A549 (cell line): ENCODE measurements at regions not wholly inside any gene's neighbourhood (a gene's known extent, or its start where the extent isn't known, plus 50 kb on each side); places are given as distances from the start of the nearest gene placed in this dataset.

Source experiments
- ATAC-seq, 2 experiments: fragments of 200-7000 bp in 1 of 2; fragments of >200 bp in 1 of 2; cut with Nextera tagmentation in 1 of 2; cut with Tn5 transposase in 1 of 2; 3 replicates each; pipeline versions ENCODE4 v1.8.0 to v1.9.1; 2018 to 2020; ENCODE audit warnings: mild to moderate bottlenecking in 1 of 2, moderate library complexity in 1 of 2
- CTCF ChIA-PET: fragments of 300-600 bp; sonication (Branson Sonifier 250); formaldehyde crosslinking; extraction: SDS; loops from one replicate; lab custom pipeline; 2021; ENCODE audit warnings: antibody characterized with exemption, inconsistent platforms; lab: Yijun Ruan, JAX
- POLR2A ChIA-PET: fragments of 350-600 bp; formaldehyde crosslinking; extraction: SDS; loops from one replicate; lab custom pipeline; 2021; ENCODE audit warnings: antibody characterized with exemption, inconsistent platforms; lab: Yijun Ruan, JAX
- DNase-seq, 2 experiments: peaks; one replicate each; pipeline versions ENCODE4 v3.0.0 to v3.0.0-alpha.2; 2011 to 2016; ENCODE audit warnings: low read depth in 1 of 2, low spot score in 1 of 2
- FAIRE-seq: peaks from 2 replicates; lab custom pipeline; 2011; peaks lifted over from hg19 to GRCh38; lab: Jason Lieb, UNC
- H3K27ac ChIP-seq, 2 experiments: fragments of >200 bp; sonication (Bioruptor Twin); formaldehyde crosslinking; 3 replicates each; pipeline ENCODE4 v1.5.1; 2016 to 2017
- H3K4me1 ChIP-seq: fragments of >200 bp; sonication (Bioruptor Twin); formaldehyde crosslinking; 3 replicates; pipeline ENCODE4 v1.6.1; 2016
- H3K4me2 ChIP-seq: fragments of >200 bp; sonication (Bioruptor Twin); formaldehyde crosslinking; 3 replicates; pipeline ENCODE4 v1.6.1; 2016
- H3K4me3 ChIP-seq: fragments of >200 bp; sonication (Bioruptor Twin); formaldehyde crosslinking; 3 replicates; pipeline ENCODE4 v1.5.1; 2016
- H3K9me3 ChIP-seq: fragments of >200 bp; sonication (Bioruptor Twin); formaldehyde crosslinking; 3 replicates; pipeline ENCODE4 v1.6.1; 2016
- CBX2 ChIP-seq: fragments of 200-600 bp; sonication (generic); IDR thresholded peaks from 2 replicates; pipeline ENCODE4 v1.6.1; 2016; ENCODE audit warnings: low read depth, mild to moderate bottlenecking, borderline replicate concordance
- CEBPB ChIP-seq, 2 experiments: fragments of >200 bp in 1 of 2; sonication (Bioruptor Twin) in 1 of 2; formaldehyde crosslinking in 1 of 2; IDR thresholded peaks; 2 replicates each; pipeline ENCODE4 v1.6.1; 2012 to 2016
- CHD2 ChIP-seq: fragments of 150-350 bp; IDR thresholded peaks from 2 replicates; pipeline ENCODE4 v1.6.1; 2014; ENCODE audit warnings: low read length; ENCODE audit not compliant: partially characterized antibody
- EHMT2 ChIP-seq: fragments of 200-600 bp; sonication (generic); IDR thresholded peaks from 2 replicates; pipeline ENCODE4 v1.6.1; 2016; ENCODE audit warnings: antibody characterized with exemption, low read depth, mild to moderate bottlenecking, moderate library complexity
- EP300 ChIP-seq, 2 experiments: fragments of >200 bp; sonication (Bioruptor Twin); formaldehyde crosslinking; IDR thresholded peaks; 2 replicates in 1 of 2; 3 replicates in 1 of 2; pipeline ENCODE4 v1.6.1; 2016 to 2017
- ESRRA ChIP-seq: fragments of 150-350 bp; IDR thresholded peaks from 2 replicates; pipeline ENCODE4 v1.6.1; 2014; ENCODE audit warnings: mild to moderate bottlenecking, low read length, borderline replicate concordance
- FOXS1 ChIP-seq: fragments of 250-450 bp; sonication (Bioruptor Pico); IDR thresholded peaks from 2 replicates; pipeline ENCODE4 v1.5.0; 2020; ENCODE audit warnings: mild to moderate bottlenecking, moderate library complexity
- GATA3 ChIP-seq: IDR thresholded peaks from 2 replicates; pipeline ENCODE4 v1.6.1; 2012; ENCODE audit warnings: borderline replicate concordance
- HEYL ChIP-seq: fragments of 250-450 bp; sonication (Bioruptor Pico); IDR thresholded peaks from 2 replicates; pipeline ENCODE4 v1.8.0; 2021; ENCODE audit warnings: mild to moderate bottlenecking, moderate library complexity
- HOXA7 ChIP-seq: fragments of 250-450 bp; sonication (Bioruptor Pico); IDR thresholded peaks from 2 replicates; pipeline ENCODE4 v1.5.0; 2020; ENCODE audit warnings: mild to moderate bottlenecking, moderate library complexity
- KDM1A ChIP-seq: fragments of 200-600 bp; sonication (generic); IDR thresholded peaks from 2 replicates; pipeline ENCODE4 v1.6.1; 2016; ENCODE audit warnings: low read depth, mild to moderate bottlenecking
- KDM5A ChIP-seq: fragments of 200-600 bp; sonication (generic); IDR thresholded peaks from 2 replicates; pipeline ENCODE4 v1.6.1; 2016; ENCODE audit warnings: antibody characterized with exemption, mild to moderate bottlenecking
- POLR2AphosphoS2 ChIP-seq: conservative IDR thresholded peaks from 2 replicates; pipeline ENCODE4 v1.6.1; 2012; ENCODE audit warnings: low read length, improper control_type of control experiment, inconsistent platforms
- RARB ChIP-seq: fragments of 250-450 bp; sonication (Bioruptor Pico); IDR thresholded peaks from 2 replicates; pipeline ENCODE4 v1.8.0; 2021; ENCODE audit warnings: mild to moderate bottlenecking, moderate library complexity
- RNF2 ChIP-seq: fragments of 200-600 bp; sonication (generic); IDR thresholded peaks from 2 replicates; pipeline ENCODE4 v1.6.1; 2016; ENCODE audit warnings: low read depth, mild to moderate bottlenecking, antibody characterized with exemption, moderate library complexity, borderline replicate concordance
- SMC3 ChIP-seq: fragments of >200 bp; sonication (Bioruptor Twin); formaldehyde crosslinking; IDR thresholded peaks from 3 replicates; pipeline ENCODE4 v1.6.1; 2018; ENCODE audit warnings: inconsistent platforms
- SREBF2 ChIP-seq: fragments of 450-650 bp; IDR thresholded peaks from 2 replicates; pipeline ENCODE4 v1.6.1; 2014; ENCODE audit warnings: mild to moderate bottlenecking, moderate library complexity
- ZC3H11A ChIP-seq: fragments of 450-650 bp; IDR thresholded peaks from 2 replicates; pipeline ENCODE4 v1.6.1; 2014; ENCODE audit warnings: antibody characterized with exemption, mild to moderate bottlenecking
- ZSCAN20 ChIP-seq: fragments of 250-450 bp; sonication (Bioruptor Pico); IDR thresholded peaks from 2 replicates; pipeline ENCODE4 v1.8.0; 2022; ENCODE audit warnings: mild to moderate bottlenecking, moderate library complexity
- WGBS: methylation state at CpG from one replicate; pipeline ENCODE4 v1.1.6; 2017; ENCODE audit errors: missing lambda C conversion rate; 5-methylcytosine and 5-hydroxymethylcytosine counted together
- TF ChIP-seq, protein P1 (sequence below): fragments of 250-450 bp; sonication (Bioruptor Pico); IDR thresholded peaks from 2 replicates; pipeline ENCODE4 v1.5.0; 2021; ENCODE audit warnings: mild to moderate bottlenecking, moderate library complexity, borderline replicate concordance
- TF ChIP-seq, protein P2 (sequence below): fragments of >200 bp; sonication (Bioruptor Twin); formaldehyde crosslinking; IDR thresholded peaks from 2 replicates; pipeline ENCODE4 v1.6.1; 2016
- TF ChIP-seq, protein P3 (sequence below): fragments of >200 bp; sonication (Bioruptor Twin); formaldehyde crosslinking; IDR thresholded peaks from 3 replicates; pipeline ENCODE4 v1.5.1; 2016
- TF ChIP-seq, protein P4 (sequence below): fragments of 200-600 bp; sonication (generic); IDR thresholded peaks from 2 replicates; pipeline ENCODE4 v1.6.1; 2016; ENCODE audit warnings: antibody characterized with exemption, mild to moderate bottlenecking, moderate library complexity
- TF ChIP-seq, protein P5 (sequence below): fragments of >200 bp; sonication (Bioruptor Twin); formaldehyde crosslinking; IDR thresholded peaks from 3 replicates; pipeline ENCODE4 v1.6.1; 2016
- TF ChIP-seq, protein P6 (sequence below): IDR thresholded peaks from 2 replicates; pipeline ENCODE4 v1.6.1; 2012

DNA sequence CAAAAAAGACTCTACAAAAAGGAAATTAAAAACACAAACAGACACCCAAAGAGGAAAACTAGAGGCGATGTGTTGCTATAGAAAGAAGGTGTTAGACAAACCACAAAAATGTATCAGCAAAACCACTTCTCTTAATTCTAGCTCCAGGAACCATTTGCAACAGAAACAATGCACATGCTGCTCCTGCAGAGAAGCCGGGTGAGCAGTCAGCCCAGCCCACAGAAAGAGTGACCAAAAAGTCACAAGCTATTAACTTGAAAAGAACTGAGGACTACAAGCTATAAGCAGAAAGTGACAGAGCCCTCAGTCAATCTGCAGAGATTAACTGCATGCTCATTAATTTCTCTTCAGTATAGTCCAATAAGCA, 96.2 kb upstream of the KLHL13 start (continued):
- TF ChIP-seq, protein P1, sequence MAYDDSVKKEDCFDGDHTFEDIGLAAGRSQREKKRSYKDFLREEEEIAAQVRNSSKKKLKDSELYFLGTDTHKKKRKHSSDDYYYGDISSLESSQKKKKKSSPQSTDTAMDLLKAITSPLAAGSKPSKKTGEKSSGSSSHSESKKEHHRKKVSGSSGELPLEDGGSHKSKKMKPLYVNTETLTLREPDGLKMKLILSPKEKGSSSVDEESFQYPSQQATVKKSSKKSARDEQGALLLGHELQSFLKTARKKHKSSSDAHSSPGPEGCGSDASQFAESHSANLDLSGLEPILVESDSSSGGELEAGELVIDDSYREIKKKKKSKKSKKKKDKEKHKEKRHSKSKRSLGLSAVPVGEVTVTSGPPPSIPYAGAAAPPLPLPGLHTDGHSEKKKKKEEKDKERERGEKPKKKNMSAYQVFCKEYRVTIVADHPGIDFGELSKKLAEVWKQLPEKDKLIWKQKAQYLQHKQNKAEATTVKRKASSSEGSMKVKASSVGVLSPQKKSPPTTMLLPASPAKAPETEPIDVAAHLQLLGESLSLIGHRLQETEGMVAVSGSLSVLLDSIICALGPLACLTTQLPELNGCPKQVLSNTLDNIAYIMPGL (CRISPR knock-in tag): no peak
- TF ChIP-seq CHD2: no peak

DNA sequence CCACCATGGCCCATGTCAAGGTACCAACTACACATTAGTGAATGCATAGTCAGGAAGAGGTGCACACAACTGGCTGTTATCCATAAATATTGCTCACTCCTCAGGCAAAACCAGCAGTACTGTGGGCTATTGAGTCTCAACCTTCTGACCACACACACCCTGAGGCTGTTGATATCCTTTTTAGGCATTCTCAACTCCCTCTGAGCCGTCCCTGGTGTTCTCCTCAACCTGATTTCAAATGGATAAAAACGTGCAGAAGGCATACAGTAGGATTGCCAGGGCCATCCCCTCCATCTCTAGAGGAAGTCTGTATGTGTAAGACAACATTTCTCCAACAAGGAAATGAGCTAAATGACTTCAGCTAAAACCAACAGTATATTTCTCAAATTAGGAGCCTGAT, 98.7 kb upstream of the KLHL13 start:
- Histone ChIP-seq H3K4me2 (no peak overlapping the region), H3K9me3 (no peaks in the 10 kb centered on the region), H3K27ac (no peak overlapping the region), H3K4me3 (no peak overlapping the region)
- DNase-seq: no peak
- ChIA-PET POLR2A (no interaction called here), CTCF (no interaction called here)
- no peak for TF ChIP-seq EHMT2
- TF ChIP-seq KDM5A: no peak
- no peak for TF ChIP-seq ESRRA
- TF ChIP-seq, protein P2, sequence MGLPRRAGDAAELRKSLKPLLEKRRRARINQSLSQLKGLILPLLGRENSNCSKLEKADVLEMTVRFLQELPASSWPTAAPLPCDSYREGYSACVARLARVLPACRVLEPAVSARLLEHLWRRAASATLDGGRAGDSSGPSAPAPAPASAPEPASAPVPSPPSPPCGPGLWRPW: no peak
- no peak for TF ChIP-seq CBX2
- no peak for TF ChIP-seq FOXS1
- TF ChIP-seq, protein P3, sequence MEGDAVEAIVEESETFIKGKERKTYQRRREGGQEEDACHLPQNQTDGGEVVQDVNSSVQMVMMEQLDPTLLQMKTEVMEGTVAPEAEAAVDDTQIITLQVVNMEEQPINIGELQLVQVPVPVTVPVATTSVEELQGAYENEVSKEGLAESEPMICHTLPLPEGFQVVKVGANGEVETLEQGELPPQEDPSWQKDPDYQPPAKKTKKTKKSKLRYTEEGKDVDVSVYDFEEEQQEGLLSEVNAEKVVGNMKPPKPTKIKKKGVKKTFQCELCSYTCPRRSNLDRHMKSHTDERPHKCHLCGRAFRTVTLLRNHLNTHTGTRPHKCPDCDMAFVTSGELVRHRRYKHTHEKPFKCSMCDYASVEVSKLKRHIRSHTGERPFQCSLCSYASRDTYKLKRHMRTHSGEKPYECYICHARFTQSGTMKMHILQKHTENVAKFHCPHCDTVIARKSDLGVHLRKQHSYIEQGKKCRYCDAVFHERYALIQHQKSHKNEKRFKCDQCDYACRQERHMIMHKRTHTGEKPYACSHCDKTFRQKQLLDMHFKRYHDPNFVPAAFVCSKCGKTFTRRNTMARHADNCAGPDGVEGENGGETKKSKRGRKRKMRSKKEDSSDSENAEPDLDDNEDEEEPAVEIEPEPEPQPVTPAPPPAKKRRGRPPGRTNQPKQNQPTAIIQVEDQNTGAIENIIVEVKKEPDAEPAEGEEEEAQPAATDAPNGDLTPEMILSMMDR: no peak
- no peak for TF ChIP-seq RARB (CRISPR knock-in tag)
- TF ChIP-seq ZSCAN20 (CRISPR knock-in tag): no peak
- TF ChIP-seq, protein P4, sequence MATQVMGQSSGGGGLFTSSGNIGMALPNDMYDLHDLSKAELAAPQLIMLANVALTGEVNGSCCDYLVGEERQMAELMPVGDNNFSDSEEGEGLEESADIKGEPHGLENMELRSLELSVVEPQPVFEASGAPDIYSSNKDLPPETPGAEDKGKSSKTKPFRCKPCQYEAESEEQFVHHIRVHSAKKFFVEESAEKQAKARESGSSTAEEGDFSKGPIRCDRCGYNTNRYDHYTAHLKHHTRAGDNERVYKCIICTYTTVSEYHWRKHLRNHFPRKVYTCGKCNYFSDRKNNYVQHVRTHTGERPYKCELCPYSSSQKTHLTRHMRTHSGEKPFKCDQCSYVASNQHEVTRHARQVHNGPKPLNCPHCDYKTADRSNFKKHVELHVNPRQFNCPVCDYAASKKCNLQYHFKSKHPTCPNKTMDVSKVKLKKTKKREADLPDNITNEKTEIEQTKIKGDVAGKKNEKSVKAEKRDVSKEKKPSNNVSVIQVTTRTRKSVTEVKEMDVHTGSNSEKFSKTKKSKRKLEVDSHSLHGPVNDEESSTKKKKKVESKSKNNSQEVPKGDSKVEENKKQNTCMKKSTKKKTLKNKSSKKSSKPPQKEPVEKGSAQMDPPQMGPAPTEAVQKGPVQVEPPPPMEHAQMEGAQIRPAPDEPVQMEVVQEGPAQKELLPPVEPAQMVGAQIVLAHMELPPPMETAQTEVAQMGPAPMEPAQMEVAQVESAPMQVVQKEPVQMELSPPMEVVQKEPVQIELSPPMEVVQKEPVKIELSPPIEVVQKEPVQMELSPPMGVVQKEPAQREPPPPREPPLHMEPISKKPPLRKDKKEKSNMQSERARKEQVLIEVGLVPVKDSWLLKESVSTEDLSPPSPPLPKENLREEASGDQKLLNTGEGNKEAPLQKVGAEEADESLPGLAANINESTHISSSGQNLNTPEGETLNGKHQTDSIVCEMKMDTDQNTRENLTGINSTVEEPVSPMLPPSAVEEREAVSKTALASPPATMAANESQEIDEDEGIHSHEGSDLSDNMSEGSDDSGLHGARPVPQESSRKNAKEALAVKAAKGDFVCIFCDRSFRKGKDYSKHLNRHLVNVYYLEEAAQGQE: no peak
- no peak for TF ChIP-seq CEBPB (IDR thresholded peaks at IDR 0.05)
- no peak for TF ChIP-seq EP300 (IDR thresholded peaks at IDR 0.05)
- TF ChIP-seq, all 56 proteins: peak for 0
- FAIRE-seq (no peak), ATAC-seq (no peak)
- H3K4me1 ChIP-seq: no peaks in the 10 kb centered on the region
- WGBS: 10% methylated on average over 2 of the region's 2 CpGs

DNA sequence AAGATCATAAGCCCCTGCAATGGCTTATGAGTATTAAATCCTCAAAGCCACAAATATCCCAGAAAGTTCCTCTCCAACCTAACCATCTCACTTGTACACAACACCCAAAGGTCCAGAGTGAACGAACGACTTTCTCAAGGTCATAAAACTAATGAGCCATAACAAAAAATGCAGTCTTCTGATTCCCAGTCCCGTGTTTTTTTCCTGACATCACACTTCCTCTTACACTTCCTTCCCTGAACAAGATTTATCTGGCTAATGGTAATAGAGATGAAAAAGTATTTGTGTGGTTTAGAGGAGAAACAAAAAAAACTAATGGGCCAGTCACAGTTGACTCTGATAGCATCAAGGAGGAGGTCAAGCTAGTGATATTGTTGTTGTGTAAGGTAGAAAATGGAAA, 99.5 kb upstream of the KLHL13 start:
- no peaks in the 10 kb centered on the region for H3K4me1 ChIP-seq
- no peak overlapping the region for H3K4me2 ChIP-seq
- no peak for DNase-seq
- ATAC-seq: no peak
- FAIRE-seq: no peak
- no peak overlapping the region for H3K27ac ChIP-seq
- POLR2A ChIA-PET: no interaction called here
- H3K4me3 ChIP-seq: no peak overlapping the region
- CTCF ChIA-PET: no interaction called here
- no peaks in the 10 kb centered on the region for H3K9me3 ChIP-seq
- WGBS: 7% methylated on average over 3 of the region's 3 CpGs
- TF ChIP-seq, protein P2: no peak
- TF ChIP-seq SMC3 (no peak), POLR2AphosphoS2 (no peak), HEYL (CRISPR knock-in tag) (no peak), RNF2 (no peak), GATA3 (no peak), KDM1A (no peak), ZC3H11A (no peak), HOXA7 (CRISPR knock-in tag) (no peak), SREBF2 (no peak)
- TF ChIP-seq, protein P5, sequence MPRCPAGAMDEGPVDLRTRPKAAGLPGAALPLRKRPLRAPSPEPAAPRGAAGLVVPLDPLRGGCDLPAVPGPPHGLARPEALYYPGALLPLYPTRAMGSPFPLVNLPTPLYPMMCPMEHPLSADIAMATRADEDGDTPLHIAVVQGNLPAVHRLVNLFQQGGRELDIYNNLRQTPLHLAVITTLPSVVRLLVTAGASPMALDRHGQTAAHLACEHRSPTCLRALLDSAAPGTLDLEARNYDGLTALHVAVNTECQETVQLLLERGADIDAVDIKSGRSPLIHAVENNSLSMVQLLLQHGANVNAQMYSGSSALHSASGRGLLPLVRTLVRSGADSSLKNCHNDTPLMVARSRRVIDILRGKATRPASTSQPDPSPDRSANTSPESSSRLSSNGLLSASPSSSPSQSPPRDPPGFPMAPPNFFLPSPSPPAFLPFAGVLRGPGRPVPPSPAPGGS: no peak
- TF ChIP-seq, protein P3: no peak
- TF ChIP-seq, protein P6, sequence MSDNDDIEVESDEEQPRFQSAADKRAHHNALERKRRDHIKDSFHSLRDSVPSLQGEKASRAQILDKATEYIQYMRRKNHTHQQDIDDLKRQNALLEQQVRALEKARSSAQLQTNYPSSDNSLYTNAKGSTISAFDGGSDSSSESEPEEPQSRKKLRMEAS: no peak
